ENCODE measurements at regions not wholly inside any gene's neighbourhood (a gene's known extent, or its start where the extent isn't known, plus 50 kb on each side); places are given as distances from the start of the nearest gene placed in this dataset.

DNA sequence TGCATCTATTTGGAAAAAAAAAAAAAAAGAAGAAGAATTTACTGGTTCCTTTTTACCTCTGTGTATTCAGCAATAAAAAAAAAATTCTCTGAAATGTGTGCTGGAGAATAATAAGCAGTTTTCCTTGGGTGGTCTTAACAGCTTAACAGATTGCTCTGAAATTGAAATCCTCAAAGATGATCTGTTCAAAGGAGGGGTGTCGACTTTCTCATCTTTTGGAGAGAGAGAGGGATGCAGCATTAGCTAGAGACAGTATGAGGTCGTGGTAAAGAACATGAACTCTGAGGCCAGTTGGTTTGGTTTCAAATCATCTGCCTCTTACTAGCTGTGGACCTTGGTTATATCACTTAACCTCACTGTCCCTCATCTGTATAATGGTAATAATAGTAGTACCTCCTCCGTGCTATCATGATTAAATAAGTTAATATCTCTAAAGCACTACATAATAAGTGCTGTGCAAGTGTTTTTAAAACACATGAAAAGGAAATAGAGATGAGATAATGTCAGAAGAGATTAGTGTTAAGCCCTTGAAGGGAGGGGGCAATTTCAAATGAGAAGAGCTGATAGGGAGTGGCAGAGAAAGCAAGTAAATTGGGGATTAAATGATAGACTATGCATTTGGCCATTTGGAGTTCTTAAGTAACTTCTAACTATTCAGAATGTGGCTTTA, 109.9 kb upstream of the LIMCH1 start:
- DNase-seq (ENCODE audit: low spot score) = no peak

DNA sequence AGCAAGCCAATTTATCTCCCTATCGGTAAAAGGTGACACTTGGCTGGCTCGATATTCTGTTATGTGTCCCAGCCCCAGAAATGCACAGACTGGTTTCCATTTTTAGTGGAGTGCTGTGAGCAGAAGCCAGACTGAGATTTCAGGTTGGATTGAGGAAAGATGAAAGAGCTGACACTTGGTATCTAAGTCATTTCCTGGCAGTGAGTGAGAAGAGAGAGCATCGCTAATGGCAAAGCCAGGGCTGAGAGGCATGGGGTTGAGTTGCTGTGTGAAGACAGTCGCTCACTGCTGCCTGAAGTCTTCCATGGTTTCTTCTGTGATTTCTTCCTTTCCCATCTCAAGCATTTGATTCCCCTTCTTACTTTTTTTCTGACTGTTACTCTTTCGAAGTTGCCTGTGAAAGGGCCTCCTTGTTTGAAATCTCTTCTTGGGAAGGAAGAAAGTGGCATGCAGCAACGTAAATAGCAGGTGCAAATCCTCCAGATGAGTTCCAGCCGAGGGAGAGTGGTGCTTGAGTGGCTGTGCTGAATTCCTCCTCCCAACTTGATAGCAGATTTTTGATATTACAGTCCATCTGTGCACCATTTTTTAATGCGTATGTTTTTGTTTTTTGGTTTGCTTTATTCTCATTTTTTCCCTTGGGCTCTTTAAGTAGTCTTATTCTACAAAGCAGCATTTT, 109.2 kb upstream of the LIMCH1 start:
- peak; percentile 64 for DNase-seq (ENCODE audit: low spot score)

DNA sequence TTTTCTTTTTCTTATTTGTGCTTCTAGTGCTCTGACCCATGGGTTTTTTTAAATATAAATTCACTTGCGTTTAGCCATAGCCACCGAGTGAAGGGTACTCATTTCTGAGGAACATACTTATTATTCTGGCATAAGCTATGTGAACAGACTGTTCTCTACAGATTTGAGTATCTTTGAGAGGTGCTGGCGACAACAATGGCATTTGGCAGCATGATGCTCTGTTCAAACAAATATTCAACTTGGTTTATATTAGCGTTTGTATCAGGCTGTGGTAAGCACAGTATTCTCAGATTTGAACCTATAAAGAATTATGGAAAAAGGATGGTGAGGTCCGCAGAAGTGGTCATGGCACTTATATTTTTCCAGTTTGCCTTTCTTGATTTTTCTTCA, 108.7 kb upstream of the LIMCH1 start:
- DNase-seq (ENCODE audit: low spot score) = no peak

DNA sequence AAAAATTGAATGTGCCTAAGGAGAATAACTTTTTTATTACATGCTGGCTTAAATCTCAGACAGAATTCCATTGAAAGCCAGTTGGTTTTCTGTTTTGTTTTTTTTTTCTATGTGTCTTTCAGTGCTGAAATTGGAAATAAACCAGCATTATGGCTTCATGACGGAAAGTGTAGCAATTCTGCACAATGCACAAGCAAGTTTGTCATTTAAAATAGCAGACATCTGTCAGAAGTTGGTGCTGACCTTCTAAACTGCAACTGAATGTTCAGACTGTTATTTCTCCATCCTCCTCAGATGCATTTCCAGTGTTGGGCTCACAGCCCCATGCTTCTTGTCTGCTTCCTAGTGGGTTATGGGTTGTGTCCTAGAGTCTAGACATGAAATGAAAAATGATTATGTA, 107.2 kb upstream of the LIMCH1 start:
- no peak for DNase-seq (ENCODE audit: low spot score)

DNA sequence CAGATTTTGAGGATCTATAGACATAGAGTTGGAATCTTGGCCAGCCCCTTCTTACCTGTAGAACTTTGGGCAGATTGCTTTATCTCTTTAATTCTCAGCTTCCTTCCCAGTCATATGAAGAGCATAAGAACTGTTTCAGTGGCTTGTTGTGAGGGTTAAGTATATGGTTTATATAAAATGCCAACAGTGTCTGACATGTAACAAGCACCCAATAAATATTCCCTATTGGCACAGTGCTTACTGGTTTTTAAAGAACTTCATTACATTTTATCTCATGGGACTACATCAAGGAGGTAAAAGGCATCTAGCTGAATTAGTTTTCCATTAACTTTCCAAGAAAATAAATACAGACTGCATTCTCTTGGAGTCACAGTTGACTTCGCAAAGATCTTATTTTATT, 106.7 kb upstream of the LIMCH1 start:
- DNase-seq (ENCODE audit: low spot score) = no peak

DNA sequence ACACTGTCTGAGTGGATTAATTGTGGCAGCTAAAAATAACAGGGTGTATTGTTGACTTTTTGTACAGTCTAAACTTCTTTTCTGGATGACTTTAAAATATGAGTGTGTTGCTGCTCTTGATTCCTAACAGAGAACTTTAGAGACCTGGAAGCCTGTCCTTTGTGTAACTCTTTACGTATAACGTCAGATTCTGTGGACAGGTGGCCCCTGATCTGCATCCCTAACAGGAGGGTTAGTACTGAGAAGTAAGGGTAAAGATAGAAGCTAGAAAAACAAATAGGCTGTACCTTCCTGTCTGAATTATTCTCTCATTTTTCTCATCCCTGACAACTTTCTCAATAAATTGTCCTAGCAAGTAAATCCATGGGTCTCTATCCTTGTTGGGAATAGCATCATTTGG, 105.7 kb upstream of the LIMCH1 start:
- no peak for DNase-seq (ENCODE audit: low spot score)

DNA sequence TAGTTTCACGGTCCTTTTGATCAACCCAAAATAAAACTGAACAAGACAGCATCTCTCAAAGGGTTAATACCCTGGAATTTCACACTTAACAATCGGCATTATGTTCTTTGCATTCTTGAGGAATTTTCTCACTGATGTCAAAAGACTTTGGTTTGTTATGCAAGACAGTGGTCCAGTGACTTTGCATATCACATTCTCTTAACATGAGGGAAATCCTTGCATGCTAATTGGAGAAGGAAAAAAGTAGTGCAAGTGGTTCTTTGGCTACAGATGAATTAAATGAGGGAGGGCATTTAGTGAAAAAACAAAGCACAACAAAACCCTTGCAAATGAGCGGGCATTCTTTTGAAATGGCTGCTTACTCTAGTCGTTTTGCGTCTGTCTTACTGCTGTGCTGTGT, 105.1 kb upstream of the LIMCH1 start:
- DNase-seq (ENCODE audit: low spot score) = peak; percentile 82

DNA sequence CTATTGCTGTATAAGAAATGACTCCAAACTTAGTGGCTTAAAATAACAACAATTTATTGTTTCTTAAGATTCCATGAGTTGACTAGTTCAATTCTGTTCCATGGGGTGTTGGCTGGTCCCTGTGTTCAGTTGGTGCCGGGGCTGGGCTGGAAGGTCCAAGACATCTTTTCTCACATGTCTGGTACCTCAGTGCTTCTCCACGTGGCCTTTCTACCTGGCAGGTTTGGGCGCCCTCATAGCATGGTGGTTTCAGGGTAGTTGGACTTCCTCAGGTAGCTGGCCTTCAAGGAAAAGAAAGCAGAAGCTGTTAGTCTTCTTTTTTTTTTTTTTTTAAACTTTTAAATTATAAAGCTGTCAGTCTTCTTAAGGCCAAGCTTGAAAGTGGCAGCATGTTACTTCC, 104.6 kb upstream of the LIMCH1 start:
- DNase-seq (ENCODE audit: low spot score) = no peak

DNA sequence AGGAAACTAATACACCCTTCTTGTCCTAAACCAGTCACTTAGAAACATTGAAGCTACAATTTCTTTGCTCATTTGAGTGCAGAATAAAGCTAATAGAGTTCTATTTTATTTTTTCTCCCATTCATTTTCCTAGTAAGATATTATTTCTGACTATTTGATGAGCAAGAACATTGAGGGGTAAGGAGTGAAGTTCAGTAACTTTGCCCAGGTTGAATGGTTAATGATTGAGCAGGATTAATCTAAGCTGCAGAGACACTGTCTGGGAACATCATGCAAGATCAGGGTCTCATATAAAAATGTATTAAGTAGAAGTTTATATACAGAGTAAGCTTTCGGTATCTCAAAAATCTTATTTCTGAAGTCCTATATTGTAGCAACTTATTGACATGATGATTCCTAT, 102.4 kb upstream of the LIMCH1 start:
- DNase-seq (ENCODE audit: low spot score) = no peak

DNA sequence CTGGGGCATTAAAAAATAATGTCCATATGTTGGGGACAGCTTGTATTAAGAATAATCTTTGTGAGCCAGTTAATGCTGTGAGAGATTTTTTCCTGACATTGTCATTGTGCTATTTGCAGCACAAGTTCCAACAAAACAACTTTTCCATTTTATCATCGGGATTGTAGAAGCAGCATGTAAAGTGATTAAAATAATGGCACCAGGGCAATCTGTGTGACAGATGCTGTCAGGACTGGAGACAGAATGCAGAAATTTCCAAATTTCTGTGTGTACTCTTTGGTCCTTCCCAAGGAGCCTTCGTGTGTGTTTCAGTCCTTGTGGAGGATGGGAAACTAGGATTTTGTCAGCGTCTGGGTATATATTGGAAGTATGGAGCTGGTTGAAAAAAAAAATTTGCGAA, 101.5 kb upstream of the LIMCH1 start:
- no peak for DNase-seq (ENCODE audit: low spot score)

DNA sequence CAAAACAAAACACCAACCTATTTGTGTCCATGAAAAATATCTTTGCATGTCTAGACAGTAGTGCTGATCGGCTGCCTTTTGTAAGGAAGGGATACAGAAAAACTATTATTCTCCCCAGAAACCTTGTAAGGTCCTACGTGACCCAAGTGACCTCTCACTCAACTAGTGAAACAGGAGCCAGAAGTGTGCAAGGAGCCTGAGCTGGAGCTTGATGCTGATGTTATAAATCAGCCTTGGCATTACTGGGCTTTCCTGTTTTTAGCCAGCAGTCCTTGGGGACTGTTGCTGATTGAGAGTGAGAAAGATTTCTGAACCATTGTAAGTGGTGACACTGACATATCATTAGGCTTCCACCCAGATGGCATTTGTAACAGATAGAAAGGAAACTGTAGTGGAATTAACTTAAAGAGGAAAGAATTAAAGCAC, 100.8 kb upstream of the LIMCH1 start:
- DNase-seq (ENCODE audit: low spot score) = no peak

DNA sequence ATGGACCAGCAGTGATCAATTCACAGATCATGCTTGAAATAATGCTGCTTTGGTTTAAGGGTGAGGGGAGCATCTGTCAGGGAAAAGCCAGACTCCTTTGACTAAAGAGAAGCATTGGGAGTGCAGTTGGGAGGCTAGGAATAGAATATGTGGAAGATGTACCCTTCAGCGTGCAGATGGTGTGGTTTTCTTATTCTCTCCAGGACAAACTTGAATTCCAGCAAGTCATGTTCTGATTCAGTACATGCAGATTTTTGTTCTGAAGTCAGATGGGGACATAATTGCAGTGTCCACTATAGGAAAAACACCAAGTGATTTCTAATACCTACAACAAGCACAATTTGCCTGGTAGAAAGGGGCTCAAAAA, 99.0 kb upstream of the LIMCH1 start:
- no peak for DNase-seq (ENCODE audit: low spot score)

DNA sequence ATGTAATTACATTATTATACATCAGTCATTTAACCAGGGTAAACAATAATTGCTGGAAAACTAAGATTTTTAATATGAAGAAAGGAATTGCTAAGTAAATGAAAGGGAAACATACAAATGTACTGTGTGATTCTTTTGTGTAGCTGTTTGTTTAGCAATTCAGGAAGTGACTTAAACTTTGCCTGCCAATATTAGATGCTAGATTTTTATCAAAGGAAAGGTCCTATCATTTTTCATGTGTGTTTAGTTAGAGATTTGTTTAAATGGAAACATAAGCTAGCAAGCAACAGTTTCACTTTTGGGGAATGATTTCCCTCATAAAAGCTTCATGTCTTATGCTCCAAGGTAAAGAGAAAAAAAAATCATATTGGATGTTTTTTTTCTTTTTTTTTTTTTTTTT, 95.1 kb upstream of the LIMCH1 start:
- DNase-seq (ENCODE audit: low spot score) = no peak

DNA sequence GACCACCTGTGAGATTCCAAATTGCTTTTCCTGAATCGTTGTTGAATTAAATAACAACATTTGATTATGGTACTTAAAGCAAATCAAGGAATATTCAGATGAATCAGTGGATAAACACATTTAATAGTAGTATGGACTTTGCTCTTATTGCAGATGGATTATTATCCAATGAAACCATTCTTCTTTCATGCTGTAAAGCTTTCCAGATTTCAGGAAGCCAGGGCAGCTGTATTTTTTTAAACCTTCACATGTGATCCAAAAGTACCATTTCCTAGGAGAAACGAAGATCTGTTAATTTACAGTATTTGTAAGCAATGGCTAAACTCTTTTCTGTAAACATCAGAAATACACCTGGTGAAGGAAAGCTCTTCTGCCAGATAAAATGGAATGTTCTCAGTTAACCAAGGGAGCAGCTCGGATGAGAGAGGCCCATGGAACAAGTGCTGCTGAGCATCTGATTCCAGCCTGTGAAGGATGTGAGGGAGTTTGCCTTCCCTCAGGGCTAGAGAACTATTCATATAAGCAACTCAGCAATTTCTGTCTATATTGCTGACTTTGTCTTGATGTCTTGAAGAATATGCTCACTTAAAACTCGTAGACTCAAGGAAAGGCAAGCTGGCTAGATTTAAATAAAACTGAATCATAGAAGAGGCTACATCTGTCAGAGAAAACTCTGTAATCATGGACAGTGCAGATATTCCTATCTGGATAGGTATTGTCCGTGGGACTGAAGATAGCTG, 94.4 kb upstream of the LIMCH1 start:
- no peak for DNase-seq (ENCODE audit: low spot score)

DNA sequence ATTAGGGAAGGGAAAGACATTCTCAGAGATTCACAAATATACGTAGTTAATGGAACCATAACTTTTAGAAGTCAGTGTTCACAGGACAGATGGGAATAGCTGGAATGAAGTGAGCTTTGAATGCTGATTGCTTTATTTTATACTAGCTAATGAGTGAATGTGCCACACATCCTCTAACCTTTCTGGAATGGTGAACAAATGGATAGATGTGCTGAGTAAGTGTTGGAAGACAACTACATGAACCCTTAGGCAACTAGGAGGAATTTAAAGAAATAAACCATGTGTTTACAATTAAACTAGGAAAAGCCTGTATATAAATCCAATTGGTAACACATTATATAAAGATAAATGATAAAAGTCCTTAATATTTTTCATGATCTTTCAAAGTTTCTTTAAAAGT, 91.6 kb upstream of the LIMCH1 start:
- no peak for DNase-seq (ENCODE audit: low spot score)

DNA sequence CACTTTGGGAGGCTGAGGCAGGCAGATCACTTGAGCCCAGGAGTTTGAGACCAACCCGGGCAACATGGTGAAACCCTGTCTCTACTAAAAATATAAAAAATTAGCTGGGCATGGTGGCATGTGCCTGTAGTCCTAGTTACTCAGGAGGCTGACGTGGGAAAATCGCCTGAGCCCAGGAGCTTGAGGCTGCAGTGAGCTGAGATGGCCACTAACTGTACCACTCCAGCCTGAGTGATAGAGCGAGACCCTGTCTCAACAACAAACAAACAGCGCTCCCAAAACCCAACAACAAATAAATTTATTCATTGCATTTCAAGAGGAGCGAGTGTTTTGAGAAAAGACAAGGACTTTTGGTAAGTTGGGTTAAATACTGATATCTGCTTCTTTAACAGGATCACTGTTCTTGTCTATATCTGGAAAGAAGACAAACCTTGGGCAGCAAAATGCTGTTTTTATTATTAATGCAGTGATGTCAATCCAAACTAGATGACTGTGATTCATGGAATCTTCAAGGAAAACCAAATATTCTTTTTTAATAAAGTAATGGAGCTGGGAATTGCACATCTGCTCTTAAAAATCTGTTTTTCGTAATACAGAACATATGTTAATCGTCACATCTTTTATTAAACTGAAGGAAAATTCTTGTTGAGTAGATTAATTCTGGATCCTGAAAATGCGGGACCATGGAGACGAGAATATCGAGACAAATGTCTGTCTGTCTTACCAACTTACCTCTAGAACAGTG, 90.8 kb upstream of the LIMCH1 start:
- no peak for DNase-seq (ENCODE audit: low spot score)

DNA sequence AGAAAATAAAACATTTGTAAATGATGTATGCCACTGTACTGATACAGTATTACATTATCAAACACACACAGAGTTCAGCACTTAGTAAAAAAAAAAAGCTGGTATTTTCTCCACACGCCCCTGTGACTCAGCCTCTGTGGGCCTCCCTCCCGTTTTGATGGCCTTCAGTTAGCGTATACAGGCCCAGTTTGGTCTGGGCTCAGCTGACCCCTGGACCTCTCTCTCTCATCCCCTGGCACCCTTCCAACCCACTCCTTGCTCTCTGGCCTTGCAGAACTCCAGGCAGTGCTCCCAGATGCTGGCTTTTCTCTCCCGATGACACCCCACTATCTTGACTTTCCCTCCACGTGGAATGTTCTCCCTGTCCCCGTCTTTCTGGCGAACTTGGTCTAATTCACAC, 89.0 kb upstream of the LIMCH1 start:
- no peak for DNase-seq (ENCODE audit: low spot score)

DNA sequence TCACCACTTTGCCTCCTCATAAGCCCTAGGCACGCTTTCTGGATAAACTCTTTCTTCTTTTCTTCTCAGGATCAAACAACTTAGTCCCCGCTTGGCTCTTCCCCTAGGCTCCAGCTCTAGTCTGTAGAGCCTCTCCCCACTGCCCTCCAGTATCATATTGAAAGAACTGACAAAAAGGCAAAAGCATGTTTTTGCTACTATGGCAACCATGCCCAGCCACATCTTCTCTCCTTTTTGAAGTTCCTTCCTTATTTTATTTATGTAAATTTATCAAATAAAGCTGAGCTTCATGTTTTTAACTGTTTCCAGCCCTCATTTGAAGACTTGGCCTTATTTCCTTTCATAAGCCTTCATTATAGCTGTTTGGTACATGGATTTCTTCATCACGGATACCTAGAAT, 86.0 kb upstream of the LIMCH1 start:
- no peak for DNase-seq (ENCODE audit: low spot score)

DNA sequence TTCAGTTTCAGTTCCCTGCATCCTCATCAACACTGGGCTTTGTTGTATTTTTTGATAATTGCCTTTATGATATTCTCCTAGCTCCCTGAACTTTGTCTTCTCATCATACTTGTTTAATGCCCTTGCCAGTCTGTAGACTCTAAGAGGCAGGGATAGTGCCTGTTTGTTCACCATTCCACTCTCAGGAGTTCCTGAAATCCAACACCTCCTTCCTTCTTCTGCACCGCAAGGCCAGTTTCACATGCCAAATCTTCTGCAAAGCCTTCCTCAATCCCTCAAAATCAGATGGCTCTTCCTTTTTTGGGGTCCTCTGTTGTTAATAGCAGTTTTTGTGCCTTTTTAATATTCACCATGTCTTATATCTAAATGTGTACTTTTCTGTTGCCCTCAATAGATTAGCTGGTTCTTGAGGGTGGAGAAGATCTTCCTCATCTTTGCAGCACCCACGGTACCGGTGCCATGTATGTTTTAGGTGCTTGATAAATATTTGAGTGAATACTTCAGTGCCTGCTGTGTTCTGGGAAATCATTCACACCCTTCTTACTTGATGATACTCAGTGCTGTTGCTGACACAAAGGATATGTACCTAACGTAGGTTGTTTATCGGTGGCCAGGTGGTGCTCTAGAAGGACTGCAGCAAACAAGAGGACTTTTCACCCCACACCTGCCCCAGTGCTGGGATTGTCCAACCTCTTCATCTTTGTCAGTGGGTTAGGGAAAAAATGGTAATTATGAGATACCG, 85.3 kb upstream of the LIMCH1 start:
- DNase-seq (ENCODE audit: low spot score) = no peak

DNA sequence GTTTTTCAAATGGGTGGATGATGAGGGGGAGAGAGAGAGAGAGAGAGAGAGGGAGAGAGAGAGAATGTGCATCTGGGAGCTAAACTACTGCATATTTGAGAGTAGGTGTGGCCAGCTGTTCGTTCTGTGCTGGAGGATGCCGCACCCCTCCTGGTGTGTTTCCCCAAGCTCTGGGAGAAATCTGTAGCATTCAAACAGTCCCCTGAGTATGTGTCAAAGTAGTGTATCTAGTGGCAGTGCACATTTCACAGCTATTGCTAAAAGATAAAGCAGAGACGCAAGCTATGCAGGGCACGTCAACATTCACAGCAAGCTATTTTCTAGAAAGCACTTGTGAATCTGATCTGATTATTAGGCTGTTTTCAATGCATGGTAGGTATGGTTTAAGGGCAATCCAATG, 83.5 kb upstream of the LIMCH1 start:
- DNase-seq (ENCODE audit: low spot score) = no peak

DNA sequence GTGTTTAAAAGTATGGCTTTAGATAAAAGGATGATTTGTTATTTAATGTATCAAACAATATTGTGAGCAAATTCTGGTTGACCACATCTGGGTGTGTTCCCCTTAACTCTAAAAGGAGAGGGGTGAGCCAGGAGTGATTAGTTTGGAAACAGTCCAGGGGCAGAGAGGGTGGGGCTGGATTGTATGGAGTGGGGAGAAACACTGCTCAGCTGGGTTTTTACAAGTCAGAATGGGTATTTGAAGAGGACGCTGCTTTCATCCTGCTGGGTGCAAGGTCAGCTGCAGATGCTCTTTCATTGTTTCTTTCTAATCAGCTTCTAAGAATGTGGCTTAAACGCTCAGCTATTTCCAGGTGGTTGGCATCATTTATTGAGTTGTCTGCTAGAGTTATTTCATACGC, 82.8 kb upstream of the LIMCH1 start:
- DNase-seq (ENCODE audit: low spot score) = peak; percentile 55

DNA sequence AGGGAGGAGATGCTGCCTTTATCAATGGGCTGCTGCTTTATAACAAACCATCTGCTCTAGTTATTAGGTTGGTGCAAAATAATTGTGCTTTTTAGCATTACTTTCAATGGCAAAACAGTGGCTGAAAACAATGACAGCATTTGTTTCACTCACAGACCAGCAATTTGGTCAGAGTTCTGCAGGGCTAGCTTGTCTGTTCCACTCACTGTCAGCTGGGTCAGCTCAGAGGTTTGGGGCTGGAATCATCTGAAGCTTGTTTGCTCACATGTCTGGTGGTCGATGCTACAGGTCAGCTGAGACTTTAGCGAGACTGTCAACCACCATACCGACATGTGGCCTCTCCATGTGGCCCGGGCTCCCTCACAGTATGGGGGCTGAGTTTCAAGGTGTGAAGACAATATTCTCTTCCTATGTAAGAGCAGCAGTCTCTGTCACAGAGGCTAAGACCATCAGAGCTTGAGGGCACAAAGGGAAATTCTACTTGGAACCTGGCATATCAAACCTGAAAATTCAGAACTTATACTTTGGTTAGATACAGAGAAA, 81.3 kb upstream of the LIMCH1 start:
- DNase-seq (ENCODE audit: low spot score) = peak; percentile 86
